Posterior cingulate gyrus (tissue), 11 donors: ENCODE measurements at regions not wholly inside any gene's neighbourhood (a gene's known extent, or its start where the extent isn't known, plus 50 kb on each side); places are given as distances from the start of the nearest gene placed in this dataset.
"Not testable (repeated sequence)": the region's sequence is repeated elsewhere in the genome, so short reads cannot be mapped to it uniquely, and the experiment has no call there.

Source experiments
- DNase-seq, 10 donors: peaks; one replicate each; pipeline versions ENCODE4 v3.0.0 to v3.0.0-alpha.2; 2020 to 2021; ENCODE audit warnings: mixed read lengths in 3 of 10
- intact Hi-C: fragments of 100-400 bp; cut with DNase I; formaldehyde crosslinking; loops from one replicate; pipeline ENCODE4 v1.15.1; 2023

- intact Hi-C loops, result no loop called here
- DNase-seq, result no peak
Observed at GRCh38 chr10:36578306-36578705, 547.1 kb upstream of the ANKRD30A start.

GRCh38 chr10:36577126-36577525 is 548.3 kb upstream of the ANKRD30A start:
- intact Hi-C loops, result no loop called here
- DNase-seq, result no peak

DNA sequence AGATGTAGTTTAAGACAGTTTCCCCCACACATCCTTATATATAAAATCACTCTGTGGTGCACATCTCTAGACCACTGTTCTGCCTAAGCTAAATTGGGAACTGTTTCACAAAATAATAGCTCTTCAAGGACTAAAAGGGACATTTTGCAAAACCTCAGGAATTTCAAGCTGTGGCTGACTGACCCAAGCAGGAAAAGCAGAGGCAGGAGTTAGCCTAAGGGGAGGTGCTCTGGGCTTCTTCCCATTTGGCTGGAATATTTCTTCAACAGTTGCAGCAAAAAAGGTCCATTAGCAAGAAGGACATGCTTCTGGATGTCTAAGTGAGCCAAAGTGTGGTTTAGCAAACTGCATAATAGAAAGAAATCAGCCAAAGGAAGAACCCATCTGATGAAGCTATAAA is 551.2 kb upstream of the ANKRD30A start:
- intact Hi-C loops, result no loop called here

GRCh38 chr10:36573246-36573645 is 552.2 kb upstream of the ANKRD30A start:
- intact Hi-C loops, result no loop called here

More for the DNA sequence above, 551.2 kb upstream of the ANKRD30A start:
- DNase-seq, result no peak

GRCh38 chr10:36564433-36564832 is 561.0 kb upstream of the ANKRD30A start:
- intact Hi-C loops, result no loop called here

More at GRCh38 chr10:36573246-36573645, 552.2 kb upstream of the ANKRD30A start:
- DNase-seq, result no peak

DNA sequence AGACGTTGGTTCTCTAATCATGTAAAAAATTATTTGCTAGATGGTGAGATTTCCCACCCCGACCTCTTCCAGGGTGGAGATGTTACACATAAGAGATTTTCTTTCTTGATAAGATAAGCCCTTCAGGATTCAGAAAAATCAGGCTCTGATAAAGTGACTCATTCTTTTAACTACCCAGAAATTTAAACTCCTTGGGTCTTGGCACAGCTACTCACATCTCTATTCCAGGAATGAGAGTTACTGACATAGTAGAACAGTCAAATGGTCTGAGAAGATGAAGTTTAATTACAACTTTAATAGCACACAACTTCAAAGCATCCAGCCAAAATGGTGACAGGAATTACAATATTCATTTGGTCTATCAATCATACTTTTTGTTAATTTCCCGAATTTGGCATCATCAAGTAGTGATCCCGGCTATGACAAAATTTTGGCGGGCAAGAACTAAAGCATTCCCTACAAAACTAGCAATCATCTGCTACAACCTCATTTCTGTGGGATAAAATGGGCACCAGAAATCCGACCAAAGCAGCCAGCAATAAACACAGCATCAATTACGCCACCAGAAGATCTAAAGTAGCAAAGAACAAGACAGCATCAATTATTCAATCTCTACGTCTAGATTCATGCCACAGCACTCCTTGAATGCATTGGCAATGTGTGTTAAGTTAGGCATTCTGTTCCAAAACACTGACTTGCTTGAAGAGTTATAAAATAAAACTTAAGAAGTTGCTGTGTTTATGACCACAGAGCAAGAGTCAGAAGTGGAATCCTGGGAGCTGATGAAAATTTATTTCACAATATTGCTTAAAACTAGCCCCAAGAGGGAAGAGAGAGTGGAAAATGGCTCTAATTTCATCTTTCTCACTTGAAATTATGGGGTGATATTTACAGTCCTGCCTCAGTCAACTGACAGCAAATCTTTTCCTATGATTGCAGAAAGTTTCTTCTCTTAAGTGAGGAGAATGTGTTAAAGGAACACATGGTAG is 565.7 kb upstream of the ANKRD30A start:
- DNase-seq, result no peak
- intact Hi-C loops, result no loop called here

More at GRCh38 chr10:36564433-36564832, 561.0 kb upstream of the ANKRD30A start:
- DNase-seq, result no peak

DNA sequence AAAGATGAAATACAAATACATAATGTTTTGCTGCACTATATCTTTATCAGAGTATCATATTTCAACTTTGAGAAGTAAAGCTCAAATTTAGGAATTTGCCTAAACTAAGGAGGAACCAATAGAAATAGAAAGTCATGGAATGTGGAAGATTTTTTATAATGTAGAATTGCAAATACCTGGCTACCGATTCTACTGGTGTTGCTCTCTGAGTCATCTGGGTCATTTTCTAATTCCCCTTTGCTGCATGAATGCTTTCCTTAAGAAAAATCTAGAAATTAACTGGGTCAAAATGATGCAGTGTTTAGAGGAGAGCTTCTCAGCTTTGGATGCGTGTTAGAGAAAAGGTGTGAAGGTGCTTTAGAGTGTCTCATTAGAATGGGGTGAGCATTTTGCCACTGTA is 568.9 kb upstream of the ANKRD30A start:
- DNase-seq, result no peak
- intact Hi-C loops, result no loop called here

DNA sequence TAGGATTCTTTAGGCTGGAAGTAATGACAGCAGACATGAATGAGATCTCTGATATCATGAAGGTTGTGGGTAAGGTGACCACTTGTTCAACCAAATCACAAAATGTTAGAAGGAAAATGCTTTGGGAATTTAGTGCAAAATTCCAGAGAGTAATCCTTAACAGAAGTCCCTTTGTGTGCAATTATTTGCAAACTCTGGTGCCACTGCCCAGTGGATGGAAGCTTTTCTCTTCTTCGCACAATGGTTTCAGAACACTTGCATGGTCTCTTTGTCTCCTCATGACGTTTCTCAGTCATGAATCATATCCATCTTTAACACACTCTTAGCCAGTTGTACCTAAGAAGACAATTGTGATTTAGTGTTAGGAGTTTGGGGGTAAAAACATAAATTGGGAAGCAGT is 570.4 kb upstream of the ANKRD30A start:
- intact Hi-C loops, result no loop called here
- DNase-seq, result no peak

DNA sequence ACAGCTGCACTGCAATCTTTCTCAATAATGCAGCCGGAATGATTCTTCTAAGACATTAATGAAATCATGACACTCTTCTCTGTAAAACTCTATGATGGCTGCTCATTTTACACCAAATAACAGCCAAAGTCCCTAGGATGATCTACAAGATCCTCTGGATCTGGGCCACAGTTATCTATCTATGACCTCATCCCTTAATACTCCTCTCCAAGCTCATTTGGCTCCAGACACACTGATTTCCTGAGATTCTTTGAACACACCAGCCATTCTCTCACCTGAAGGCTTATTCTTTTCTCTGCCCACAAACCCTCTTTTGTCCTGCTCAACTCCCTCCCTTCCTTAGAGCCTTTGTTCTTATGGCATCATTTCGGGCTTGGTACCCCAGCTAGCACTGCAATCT is 577.4 kb upstream of the ANKRD30A start:
- intact Hi-C loops, result no loop called here
- no peak for DNase-seq

DNA sequence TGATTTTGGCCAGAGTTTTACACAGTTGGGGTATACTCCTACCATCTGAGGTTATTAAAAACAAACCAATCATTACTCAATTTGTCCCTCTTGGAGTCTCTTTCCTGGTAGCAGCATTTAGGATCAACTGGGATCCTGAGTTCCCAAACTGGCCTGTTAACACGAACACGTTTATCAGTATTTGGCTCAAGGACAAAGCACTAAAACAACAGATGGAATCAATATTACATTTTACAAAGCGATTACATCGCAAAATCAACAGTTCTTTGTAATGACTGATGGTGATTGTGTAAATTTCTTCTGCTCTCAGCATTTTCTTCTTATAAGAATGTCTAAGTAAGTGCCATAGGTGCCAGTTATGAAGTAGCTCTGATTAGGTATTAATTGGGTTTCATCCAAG is 582.9 kb upstream of the ANKRD30A start:
- DNase-seq, result no peak
- intact Hi-C loops, result no loop called here

GRCh38 chr10:36540611-36541010 is 584.8 kb upstream of the ANKRD30A start:
- intact Hi-C loops, result no loop called here
- DNase-seq, result peak in 1 of 10 donors; percentile 54

DNA sequence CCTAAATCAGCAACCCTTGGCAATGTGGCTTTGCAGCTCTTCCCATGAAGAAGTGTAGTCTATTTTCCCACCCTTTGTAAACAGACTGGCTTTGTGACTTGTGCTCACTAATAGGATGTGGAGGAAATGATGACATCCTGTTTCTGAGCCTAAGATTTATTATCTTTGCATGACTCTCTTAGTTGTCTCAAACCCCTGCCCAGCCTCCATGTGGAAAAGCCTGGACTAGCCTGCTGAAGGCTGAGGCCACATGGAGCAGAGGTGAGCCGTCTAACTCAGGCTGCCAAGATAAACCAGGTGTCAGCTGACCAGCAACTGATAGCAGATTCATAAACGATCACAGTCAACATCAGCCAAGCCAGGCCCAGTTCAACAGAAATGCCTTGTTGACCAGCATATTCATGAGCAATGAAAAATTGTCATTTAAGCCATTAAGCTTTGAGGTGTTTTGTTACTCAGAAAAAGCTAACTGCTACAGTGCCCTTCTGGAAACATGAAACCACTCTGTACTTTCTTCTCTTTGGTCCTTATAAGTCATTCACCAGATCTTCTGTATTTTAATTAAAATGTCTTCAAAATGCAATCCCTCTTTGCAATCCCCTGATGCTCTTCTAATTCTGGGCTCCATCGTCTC is 586.3 kb upstream of the ANKRD30A start:
- intact Hi-C loops, result no loop called here
- no peak for DNase-seq

DNA sequence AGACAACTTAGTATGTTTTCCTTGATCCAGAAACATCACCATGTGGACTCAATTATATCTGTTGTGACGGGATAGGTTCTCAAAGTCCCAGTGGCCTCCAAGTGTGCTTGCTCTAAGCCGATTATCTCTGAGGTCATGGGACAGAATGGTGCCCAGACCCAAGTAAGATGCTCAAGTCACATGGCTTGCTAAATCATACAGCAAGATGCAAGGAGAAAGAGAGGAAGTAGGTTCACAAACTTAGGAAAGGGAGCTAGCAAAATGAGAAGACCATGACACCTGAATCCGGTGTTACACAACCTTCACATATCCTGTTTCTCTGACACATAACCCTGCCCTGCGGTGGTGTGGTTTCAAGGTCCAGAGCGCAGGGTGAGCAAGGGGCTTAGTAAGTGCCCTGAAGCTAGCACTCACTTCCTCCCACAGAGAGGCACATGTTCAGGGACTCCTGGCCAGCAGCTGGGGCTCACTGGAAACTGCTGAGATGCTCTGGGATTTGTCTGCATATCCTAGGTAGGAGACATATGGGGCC is 590.9 kb upstream of the ANKRD30A start:
- intact Hi-C loops, result no loop called here
- DNase-seq, result peak in 1 of 10 donors; percentile 23

GRCh38 chr10:36533861-36534260 is 591.5 kb upstream of the ANKRD30A start:
- DNase-seq, result no peak
- intact Hi-C loops, result no loop called here

DNA sequence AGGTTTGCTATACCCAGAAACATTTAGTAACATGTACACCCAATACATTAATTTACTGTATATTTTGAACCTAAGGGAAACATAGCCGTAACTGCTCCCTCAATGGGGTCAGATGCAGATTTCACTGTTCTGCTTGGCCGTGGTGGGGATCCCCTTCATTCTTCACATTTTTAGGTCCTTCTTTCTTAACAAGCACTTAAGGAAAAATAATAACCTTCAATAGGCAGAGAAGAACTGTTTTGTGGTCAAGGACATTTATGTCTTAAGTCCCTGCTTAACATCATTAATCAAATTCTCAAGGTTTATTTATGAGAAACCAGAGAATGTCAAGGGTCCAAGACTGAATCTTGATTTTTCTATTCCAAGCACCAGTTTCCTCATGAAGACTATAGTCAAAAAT is 592.1 kb upstream of the ANKRD30A start:
- no peak for DNase-seq
- intact Hi-C loops, result no loop called here

DNA sequence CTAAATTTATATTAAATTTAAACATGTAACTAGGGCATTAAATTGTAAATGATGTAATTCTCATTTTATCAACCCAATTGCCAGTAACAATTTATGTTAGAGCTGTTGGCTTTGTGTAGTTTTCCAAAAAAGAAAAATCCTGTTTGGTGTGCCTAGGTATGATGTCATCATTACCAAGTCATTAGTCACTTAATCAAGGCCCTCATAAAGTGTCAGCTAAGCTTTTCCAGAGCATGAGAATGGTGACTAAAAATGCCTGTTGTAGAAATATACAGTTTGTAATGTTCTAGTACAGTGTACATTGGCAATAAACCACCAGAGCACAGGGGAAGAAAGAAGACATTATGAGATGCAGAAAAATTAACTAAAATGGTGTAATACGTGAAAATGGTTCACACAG is 593.8 kb upstream of the ANKRD30A start:
- DNase-seq, result no peak
- intact Hi-C loops, result no loop called here

DNA sequence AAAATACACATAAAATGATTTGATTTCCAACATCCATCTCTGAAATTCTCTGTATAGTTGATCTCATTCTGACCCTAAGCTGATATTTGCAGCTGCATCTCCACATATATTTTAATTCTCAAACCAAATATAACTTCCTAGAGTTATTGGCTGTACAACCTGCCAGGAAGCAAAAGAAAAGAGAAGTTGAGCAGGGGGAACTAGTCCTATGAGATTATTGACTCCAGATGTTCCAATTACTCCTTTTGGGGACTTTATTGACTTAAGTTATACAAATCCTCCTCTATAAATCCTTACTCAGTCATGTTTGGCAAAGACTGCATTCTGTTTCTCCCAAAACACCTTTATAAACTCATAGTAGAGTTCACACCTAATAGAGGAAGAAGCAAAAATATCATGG is 599.4 kb upstream of the ANKRD30A start:
- DNase-seq, result no peak
- intact Hi-C loops, result no loop called here

- intact Hi-C loops, DNase-seq: not testable (repeated sequence)
Observed at GRCh38 chr10:36524126-36524525, 601.3 kb upstream of the ANKRD30A start.

DNA sequence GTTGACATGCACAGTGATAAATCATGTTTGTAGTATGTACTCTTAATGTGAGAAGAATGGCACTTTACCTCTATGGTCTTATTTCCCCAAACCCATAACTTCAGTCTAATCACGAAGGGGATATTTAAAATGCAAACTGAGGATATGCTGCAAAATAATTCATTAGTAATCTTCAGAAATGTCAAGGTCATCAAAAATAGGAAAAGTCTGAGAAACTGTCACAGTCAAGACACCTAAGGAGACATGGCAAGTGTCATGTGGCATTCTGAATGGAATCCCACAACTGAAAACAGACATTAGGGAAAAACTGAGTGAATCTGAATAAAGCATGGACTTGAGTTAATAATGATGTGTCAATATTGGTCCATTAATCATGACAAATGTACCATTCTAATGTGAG is 605.5 kb upstream of the ANKRD30A start:
- intact Hi-C loops, result no loop called here
- no peak for DNase-seq

DNA sequence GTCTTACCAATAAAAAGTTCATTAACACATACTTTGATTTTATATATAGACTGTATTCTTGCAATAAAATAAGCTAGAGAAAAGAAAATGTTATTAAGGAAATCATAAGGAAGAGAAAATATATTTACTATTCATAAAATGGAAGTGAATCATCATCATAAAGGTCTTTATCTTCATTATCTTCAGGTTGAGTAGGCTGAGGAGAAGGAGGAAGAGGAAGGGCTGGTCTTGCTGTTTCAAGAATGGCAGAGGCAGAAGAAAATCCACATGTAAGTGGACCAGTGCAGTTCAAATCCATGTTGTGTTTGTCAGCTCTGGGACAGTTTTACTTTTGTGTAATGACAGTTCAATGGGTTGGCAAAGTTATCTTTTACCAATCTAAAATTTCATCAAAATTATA is 609.1 kb upstream of the ANKRD30A start:
- no peak for DNase-seq
- intact Hi-C loops, result no loop called here

DNA sequence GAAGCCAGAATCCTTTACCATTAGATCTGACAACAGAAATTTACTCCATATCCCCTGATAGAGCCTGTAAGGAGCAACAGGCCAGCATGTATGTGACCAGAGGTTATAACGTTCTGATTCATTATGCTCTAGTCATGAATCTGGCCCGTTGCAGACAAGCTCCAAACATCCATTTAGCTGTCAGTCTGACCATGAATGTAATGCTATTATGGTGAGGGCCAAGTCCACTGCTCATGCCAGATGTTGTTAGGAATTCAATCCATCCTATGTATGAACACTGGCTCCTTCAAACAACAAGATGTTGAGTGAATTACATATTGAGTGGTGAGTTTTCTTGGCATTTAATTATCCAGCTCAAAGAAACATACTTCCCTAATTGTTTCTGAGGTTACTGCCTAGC is 610.1 kb upstream of the ANKRD30A start:
- no peak for DNase-seq
- intact Hi-C loops, result no loop called here

DNA sequence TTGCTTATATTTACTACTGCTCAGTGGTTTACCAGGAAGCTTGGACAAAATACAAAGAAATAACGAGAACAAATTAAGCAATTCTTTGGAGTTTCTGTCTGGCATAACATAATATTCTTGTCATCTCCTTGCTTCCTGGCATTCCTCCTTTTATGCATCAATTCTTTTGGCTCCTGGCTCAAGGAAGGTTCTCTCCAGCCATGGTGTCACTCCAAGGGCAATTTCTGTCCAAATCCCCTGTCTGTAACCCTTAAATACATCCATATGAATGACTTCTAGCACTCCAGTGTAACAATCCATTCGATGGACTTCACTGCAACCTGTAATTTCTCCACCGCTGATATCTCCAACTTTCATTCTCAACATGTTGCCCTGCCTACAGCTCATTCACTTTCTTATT is 617.7 kb upstream of the ANKRD30A start:
- DNase-seq, result no peak
- intact Hi-C loops, result no loop called here
